ENCODE measurements at regions not wholly inside any gene's neighbourhood (a gene's known extent, or its start where the extent isn't known, plus 50 kb on each side); places are given as distances from the start of the nearest gene placed in this dataset.

GRCh38 chr3:20589275-20589674 lies 403.3 kb upstream of the SGO1 start:
- TF ChIP-seq CTCF (IDR thresholded peaks at IDR 0.05), result no peak
- no peak for TF ChIP-seq POLR2AphosphoS5 (IDR thresholded peaks at IDR 0.05; ENCODE audit: insufficient read depth in 1 of 2, low read depth in 1 of 2)
- no peak for TF ChIP-seq POLR2A (IDR thresholded peaks at IDR 0.05)

Data from vagina (tissue), 2 donors.